GM12874 (cell line): ENCODE measurements at regions not wholly inside any gene's neighbourhood (a gene's known extent, or its start where the extent isn't known, plus 50 kb on each side); places are given as distances from the start of the nearest gene placed in this dataset.

Source experiments
- TF ChIP-seq, protein P1 (sequence below): IDR thresholded peaks from 2 replicates; pipeline ENCODE4 v1.5.1; 2011; ENCODE audit warnings: low read depth, mild to moderate bottlenecking, control low read depth, low read length, moderate library complexity; ENCODE audit not compliant: insufficient read depth

GRCh38 chr3:86772699-86773098, 218.2 kb downstream of the VGLL3 start:
- TF ChIP-seq, protein P1, sequence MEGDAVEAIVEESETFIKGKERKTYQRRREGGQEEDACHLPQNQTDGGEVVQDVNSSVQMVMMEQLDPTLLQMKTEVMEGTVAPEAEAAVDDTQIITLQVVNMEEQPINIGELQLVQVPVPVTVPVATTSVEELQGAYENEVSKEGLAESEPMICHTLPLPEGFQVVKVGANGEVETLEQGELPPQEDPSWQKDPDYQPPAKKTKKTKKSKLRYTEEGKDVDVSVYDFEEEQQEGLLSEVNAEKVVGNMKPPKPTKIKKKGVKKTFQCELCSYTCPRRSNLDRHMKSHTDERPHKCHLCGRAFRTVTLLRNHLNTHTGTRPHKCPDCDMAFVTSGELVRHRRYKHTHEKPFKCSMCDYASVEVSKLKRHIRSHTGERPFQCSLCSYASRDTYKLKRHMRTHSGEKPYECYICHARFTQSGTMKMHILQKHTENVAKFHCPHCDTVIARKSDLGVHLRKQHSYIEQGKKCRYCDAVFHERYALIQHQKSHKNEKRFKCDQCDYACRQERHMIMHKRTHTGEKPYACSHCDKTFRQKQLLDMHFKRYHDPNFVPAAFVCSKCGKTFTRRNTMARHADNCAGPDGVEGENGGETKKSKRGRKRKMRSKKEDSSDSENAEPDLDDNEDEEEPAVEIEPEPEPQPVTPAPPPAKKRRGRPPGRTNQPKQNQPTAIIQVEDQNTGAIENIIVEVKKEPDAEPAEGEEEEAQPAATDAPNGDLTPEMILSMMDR, result no peak

DNA sequence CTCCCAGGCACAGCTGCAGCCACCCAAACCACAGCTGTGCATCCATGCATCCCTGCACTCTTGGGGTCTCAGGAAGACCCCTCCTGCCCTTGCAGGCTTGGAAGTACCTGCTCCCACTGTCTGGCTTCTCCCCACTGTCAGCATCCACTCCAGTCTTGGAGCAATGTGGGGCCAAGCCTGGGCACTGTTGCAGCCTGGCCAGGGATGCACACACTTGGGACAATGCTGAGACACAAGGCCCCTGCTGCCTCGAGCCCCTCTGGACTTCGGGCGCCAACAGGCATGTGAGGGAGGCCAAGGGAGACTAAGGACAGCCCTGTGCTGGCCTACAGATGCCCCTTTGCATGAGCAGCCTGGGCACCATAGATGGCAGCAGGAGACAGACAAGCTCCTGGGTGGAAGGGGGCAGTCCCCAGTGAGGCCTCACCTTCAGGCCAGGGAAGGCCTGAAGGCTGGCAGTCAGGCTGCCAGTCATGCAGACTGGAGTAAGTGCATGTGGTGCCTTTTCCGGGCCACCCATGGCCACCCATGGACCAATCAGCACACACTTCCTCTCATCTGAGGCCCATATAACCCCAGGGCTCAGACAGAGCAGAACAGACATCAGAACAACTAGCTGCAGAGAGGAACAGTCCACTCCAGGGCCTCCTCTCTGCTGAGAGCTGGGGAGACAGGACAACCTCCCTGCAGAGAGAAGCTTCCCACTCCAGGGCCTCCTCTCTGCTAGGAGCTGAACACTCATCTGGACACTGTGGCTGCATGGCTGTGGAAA, 219.0 kb downstream of the VGLL3 start:
- TF ChIP-seq, protein P1, result no peak

GRCh38 chr3:86766331-86766730, 224.6 kb downstream of the VGLL3 start:
- TF ChIP-seq, protein P1, result no peak

DNA sequence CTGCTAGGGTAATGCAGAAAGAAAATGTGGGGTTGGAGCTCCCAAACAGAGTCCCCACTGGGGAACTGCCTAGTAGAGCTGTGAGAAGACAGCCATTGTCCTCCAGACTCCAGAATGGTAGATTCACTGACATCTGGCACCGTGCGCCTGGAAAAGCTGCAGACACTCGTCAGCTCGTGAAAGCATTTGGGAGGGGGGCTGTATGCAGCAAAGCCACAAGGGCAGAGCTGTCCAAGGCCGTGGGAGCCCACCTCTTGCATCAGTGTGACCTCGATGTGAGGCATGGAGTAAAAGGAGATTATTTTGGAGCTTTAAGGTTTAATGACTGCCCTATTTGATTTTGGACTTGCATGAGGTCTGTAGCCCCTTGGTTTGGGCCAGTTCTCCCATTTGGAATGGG, 242.9 kb downstream of the VGLL3 start:
- TF ChIP-seq, protein P1, result no peak

- TF ChIP-seq, protein P1, result no peak
Measured at GRCh38 chr3:86744051-86744450, 246.9 kb downstream of the VGLL3 start.

GRCh38 chr3:86743233-86743632, 247.7 kb downstream of the VGLL3 start:
- TF ChIP-seq, protein P1, result no peak

- TF ChIP-seq, protein P1, result no peak
Measured at GRCh38 chr3:86740751-86741150, 250.2 kb downstream of the VGLL3 start.

GRCh38 chr3:86739244-86739643, 251.7 kb downstream of the VGLL3 start:
- TF ChIP-seq, protein P1, result no peak
